ENCODE measurements at regions not wholly inside any gene's neighbourhood (a gene's known extent, or its start where the extent isn't known, plus 50 kb on each side); places are given as distances from the start of the nearest gene placed in this dataset.

- TF ChIP-seq CTCF (IDR thresholded peaks at IDR 0.05) (no peak), POLR2A (IDR thresholded peaks at IDR 0.05) (no peak)
These were observed 207.0 kb downstream of the PHETA1 start for GRCh38 chr12:111161898-111162297.

Data from heart left ventricle (tissue), 13 donors.